GM21825 (cell line): ENCODE measurements at regions not wholly inside any gene's neighbourhood (a gene's known extent, or its start where the extent isn't known, plus 50 kb on each side); places are given as distances from the start of the nearest gene placed in this dataset.
"Not testable (repeated sequence)": the region's sequence is repeated elsewhere in the genome, so short reads cannot be mapped to it uniquely, and the experiment has no call there.

Experiments
- ATAC-seq: cut with Tn5 transposase; IDR thresholded peaks from one replicate; pipeline ENCODE4 v1.9.1; 2021; ENCODE audit warnings: mild to moderate bottlenecking, moderate library complexity; ENCODE audit not compliant: unreplicated experiment

- no peak for ATAC-seq
These were observed 134.8 kb downstream of the ADCYAP1 start for GRCh38 chr18:1039421-1039820.

DNA sequence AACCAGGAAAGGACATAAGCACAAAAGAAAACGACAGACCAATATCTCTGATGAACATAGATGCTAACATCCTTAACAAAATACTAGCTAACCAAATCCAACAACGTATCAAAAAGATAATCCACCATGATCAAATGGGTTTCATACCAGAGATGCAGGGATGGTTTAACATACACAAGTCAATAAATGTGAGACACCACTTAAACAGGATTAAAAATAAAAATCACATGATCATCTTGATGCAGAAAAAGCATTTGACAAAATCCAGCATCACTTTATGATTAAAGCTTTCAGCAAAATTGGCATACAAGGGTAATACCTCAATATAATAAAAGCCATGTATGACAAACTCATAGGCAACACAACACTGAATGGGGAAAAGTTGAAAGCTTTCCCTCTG is 138.4 kb downstream of the ADCYAP1 start:
- not testable (repeated sequence) for ATAC-seq

GRCh38 chr18:1045658-1046057 is 141.0 kb downstream of the ADCYAP1 start:
- ATAC-seq, result no peak

- no peak for ATAC-seq
These were observed 142.7 kb downstream of the ADCYAP1 start for GRCh38 chr18:1047406-1047805.

DNA sequence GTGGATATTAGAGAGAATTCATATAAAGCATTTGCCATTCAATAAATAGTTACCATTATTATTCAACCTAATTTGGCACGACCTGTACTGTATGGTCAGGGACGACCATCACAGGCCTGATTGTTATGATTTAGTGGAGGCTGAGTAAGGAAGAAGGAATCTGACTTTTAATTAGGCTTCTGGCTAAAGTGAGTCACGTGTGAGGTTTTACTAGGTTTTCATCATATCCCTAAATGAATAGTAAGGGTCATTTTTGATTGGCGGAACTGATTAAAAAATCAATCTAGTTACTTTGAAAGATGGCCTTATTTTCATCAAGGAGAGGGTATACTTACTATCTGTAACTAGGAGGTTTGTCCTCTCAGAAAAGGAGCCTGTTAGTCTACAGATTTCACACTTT is 143.4 kb downstream of the ADCYAP1 start:
- no peak for ATAC-seq

DNA sequence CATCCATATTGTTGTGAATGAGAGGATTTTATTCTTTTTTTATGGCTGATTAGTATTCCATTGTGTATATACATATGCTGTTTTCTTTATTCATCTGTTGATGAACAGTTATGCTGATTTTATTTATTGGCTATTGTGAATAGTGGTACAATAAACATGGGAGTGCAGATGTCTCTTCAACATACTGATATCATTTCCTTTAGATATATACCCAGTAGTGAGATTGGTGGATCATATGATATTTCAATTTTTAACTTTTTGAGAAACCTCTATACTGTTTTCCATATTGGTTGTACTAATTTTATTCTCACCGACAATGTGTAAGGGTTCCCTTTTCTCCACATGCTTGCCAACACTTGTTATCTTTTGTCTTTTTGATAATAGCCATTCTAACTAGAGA is 144.5 kb downstream of the ADCYAP1 start:
- ATAC-seq, result no peak

DNA sequence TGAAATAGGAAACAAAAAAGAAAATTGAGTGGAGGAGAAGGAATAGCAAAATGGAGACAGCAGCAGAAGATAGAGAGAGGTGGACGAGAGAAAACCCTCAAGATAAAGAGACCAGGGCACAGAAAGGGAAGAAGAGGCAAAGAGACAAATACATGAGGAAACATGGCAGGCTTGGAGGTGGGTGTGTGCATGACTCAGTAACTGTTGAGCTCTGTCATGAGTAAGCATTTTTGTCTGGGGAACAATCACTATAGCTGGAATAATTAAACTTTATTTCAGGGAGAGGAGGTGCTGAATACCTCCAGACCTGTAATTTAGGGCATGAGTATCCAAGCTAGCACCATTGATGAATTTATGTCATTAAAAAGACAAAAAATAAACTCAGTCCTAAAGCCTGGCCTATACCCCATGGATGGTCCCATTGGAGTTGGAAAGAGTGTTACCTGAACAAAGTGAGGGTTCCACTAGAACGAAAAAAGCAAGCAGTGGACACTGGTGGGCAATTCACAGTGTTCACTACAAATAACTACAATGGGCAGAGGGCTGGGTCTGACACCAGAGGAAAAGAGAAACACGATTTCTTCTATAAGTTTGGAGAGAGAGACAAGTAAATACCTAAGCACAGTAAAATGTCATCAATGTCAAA is 145.5 kb downstream of the ADCYAP1 start:
- ATAC-seq, result no peak

GRCh38 chr18:1052301-1052700 is 147.6 kb downstream of the ADCYAP1 start:
- ATAC-seq, result no peak

GRCh38 chr18:1053331-1054315 is 149.0 kb downstream of the ADCYAP1 start:
- no peak for ATAC-seq

GRCh38 chr18:1056404-1056803 is 151.7 kb downstream of the ADCYAP1 start:
- ATAC-seq, result no peak

- no peak for ATAC-seq
These were observed 152.7 kb downstream of the ADCYAP1 start for GRCh38 chr18:1057367-1057766.

DNA sequence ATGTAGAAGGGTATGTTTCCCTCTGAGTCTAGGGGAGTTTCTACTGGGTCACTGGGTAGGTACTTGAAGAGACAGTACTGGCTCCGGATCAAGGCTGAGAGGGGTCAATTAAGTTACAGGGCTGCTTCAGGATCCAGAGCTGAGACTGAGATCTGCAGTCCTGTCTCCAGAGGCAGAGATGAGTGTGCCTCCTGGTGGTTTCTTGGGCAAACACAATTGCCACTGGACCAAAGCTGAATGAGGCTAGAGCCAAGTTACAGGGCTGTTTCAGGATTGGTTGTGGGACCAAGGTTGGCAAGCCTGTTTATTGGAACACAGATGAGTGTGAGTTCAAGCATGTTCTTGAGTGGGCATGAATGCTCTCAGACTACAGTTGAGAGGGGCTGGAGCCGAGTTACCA is 157.9 kb downstream of the ADCYAP1 start:
- ATAC-seq, result no peak

DNA sequence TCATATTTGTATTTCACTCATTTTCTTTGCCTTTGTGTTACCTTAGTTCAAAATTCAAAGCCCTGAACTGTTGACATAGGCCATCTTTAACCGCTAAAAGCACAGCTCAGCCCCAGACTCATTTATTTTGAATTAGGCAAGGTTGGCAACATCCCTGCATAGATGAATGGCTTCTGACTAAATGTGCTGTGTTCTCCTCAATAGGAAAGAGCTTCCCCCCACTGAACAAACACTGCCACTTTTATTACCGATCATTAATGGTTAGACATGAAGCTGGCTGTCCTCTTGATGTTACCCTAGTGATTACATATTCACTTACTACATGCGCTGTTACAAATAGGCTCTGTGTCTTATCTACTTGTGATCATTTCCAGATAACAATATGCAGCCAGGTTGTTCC is 170.7 kb downstream of the ADCYAP1 start:
- no peak for ATAC-seq

GRCh38 chr18:1075876-1076275 is 171.2 kb downstream of the ADCYAP1 start:
- no peak for ATAC-seq

DNA sequence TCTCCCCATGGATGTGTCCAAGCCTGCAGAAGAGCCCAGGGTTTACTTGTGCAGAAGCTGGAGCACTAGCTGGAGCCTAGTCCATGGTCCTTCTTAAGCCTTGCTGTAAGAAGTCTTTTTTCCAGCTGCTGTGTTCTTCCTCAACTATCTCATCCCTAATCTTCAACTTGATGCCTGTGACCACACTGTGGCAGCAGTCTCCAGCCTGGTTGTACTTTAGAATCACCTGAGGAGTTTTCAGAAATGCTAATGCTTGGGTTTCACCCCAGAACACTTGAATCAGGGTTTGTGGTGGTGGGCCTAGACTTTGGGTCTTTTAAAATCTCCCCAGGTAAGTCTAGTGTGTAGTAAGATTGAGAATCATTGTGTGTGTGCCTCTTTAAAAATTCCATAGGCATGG is 173.6 kb downstream of the ADCYAP1 start:
- no peak for ATAC-seq

DNA sequence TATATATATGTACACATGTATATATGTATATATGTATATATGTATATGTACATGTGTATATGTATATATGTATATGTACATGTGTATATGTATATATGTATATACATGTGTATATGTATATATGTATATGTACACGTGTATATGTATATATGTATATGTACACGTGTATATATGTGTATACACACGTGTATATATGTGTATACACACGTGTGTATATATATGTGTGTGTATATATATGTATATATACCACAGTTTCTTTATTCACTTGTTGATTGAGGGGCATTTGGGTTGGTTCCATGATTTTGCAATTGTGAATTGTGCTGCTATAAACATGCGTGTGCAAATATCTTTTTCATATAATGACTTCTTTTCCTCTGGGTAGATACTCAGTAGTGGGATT is 179.0 kb downstream of the ADCYAP1 start:
- not testable (repeated sequence) for ATAC-seq

DNA sequence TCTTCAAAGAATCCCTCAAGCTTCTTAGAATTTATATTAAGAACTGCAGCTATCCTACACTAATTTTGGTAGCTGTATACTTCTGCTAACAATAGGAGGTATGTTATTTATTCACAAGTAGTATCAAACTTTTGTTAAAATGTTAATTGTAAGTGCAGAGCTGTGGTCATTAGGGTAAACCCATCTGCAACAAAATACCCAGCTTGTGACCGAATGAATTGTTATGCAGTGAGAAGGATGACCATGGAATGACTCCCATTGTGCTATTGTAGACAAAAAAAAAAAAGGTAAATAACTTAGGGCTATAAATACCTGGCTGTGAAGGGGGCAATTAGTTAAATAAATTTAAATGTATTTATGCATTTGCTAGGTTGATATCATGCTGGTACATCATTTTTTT is 186.1 kb downstream of the ADCYAP1 start:
- no peak for ATAC-seq

- no peak for ATAC-seq
These were observed 187.6 kb downstream of the ADCYAP1 start for GRCh38 chr18:1092228-1092627.

GRCh38 chr18:1094409-1094808 is 189.7 kb downstream of the ADCYAP1 start:
- ATAC-seq, result no peak

DNA sequence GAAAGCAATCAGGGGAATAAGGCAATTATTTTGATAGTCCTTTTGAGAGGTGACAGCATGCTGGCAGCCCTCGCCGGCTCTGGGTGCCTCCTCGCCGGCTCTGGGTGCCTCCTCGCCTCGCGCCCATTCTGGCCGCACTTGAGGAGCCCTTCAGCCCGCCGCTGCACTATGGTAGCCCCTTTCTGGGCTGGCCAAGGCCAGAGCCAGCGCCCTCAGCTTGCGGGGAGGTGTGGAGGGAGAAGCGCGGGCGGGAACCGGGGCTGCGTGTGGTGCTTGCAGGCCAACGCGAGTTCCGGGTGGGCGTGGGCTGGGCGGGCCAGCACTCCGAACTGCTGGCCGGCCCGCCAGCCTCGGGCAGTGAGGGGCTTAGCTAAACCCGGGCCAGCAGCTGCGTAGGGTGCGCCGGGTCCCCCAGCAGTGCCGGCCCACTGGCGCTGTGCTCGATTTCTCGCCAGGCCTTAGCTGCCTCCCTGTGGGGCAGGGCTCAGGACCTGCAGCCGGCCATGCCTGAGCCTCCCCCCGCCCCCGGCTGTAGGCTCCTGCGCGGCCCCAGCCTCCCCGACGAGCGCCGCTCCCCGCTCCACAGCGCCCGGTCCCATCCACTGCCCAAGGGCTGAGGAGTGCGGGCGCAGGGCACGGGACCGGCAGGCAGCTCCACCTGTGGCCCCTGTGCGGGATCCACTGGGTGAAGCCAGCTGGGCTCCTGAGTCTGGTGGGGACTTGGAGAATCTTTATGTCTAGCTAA is 193.5 kb downstream of the ADCYAP1 start:
- ATAC-seq, result not testable (repeated sequence)

DNA sequence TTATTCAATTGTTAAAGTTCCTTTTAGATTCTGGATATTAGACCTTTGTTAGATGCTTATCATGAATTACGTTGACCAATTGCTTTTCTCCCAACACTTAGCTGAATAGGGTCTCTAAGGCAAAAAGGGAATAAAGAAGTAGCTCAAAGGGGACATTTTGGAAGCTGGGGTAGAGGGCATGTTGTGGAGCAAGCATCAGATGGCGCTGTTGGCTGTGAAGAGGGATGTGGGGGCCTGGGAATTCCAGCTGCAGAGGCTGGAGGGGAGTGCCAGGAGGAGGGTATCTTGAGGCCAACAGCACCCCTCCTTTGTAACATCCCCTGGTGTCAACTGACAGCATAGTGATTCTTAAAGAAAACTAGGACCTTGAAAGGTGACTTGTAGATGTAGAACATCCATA is 198.2 kb downstream of the ADCYAP1 start:
- no peak for ATAC-seq
